Smooth muscle cell (in vitro differentiated cells): ENCODE measurements at regions not wholly inside any gene's neighbourhood (a gene's known extent, or its start where the extent isn't known, plus 50 kb on each side); places are given as distances from the start of the nearest gene placed in this dataset.

Source experiments
- DNase-seq: peaks from one replicate; lab custom pipeline; 2025; ENCODE audit not compliant: unreplicated experiment; lab: John Stamatoyannopoulos, UW
- H2AFZ ChIP-seq: fragments of 200-600 bp; sonication (generic); 2 replicates; pipeline ENCODE4 v1.6.0; 2016; ENCODE audit warnings: antibody characterized with exemption, low read depth, mild to moderate bottlenecking
- H3F3A ChIP-seq: fragments of 200-600 bp; sonication (generic); 2 replicates; pipeline ENCODE4 v1.6.0; 2017; ENCODE audit warnings: antibody characterized with exemption, low read depth
- H3K27ac ChIP-seq: fragments of 200-600 bp; sonication (generic); 2 replicates; pipeline ENCODE4 v1.5.1; 2016; ENCODE audit warnings: low read depth, mild to moderate bottlenecking
- H3K27me3 ChIP-seq: fragments of 200-600 bp; sonication (generic); 2 replicates; pipeline ENCODE4 v1.6.1; 2016; ENCODE audit warnings: low read depth, mild to moderate bottlenecking
- H3K36me3 ChIP-seq: fragments of 200-600 bp; sonication (generic); 2 replicates; pipeline ENCODE4 v1.5.1; 2016; ENCODE audit warnings: low read depth
- H3K4me1 ChIP-seq: fragments of 200-600 bp; sonication (generic); 2 replicates; pipeline ENCODE4 v1.5.1; 2016; ENCODE audit warnings: low read depth
- H3K4me2 ChIP-seq: fragments of 200-600 bp; sonication (generic); 2 replicates; pipeline ENCODE4 v1.6.0; 2016; ENCODE audit warnings: mild to moderate bottlenecking
- H3K4me3 ChIP-seq: fragments of 200-600 bp; sonication (generic); 2 replicates; pipeline ENCODE4 v1.5.1; 2016; ENCODE audit warnings: mild to moderate bottlenecking
- H3K79me2 ChIP-seq: fragments of 200-600 bp; sonication (generic); 2 replicates; pipeline ENCODE4 v1.6.0; 2016; ENCODE audit warnings: low read depth, mild to moderate bottlenecking
- H3K9ac ChIP-seq: fragments of 200-600 bp; sonication (generic); 2 replicates; pipeline ENCODE4 v1.6.0; 2016; ENCODE audit warnings: low read depth
- H3K9me3 ChIP-seq: fragments of 200-600 bp; sonication (generic); replicated peaks from 2 replicates; pipeline ENCODE4 v1.5.1; 2016; ENCODE audit warnings: low read depth
- H4K20me1 ChIP-seq: fragments of 200-600 bp; sonication (generic); 2 replicates; pipeline ENCODE4 v1.6.0; 2016; ENCODE audit warnings: low read depth
- WGBS: methylation state at CpG from one replicate; pipeline ENCODE4 v1.1.7; 2016; ENCODE audit warnings: low lambda C conversion rate; 5-methylcytosine and 5-hydroxymethylcytosine counted together
- TF ChIP-seq, protein P1 (sequence below): fragments of 200-600 bp; sonication (generic); IDR thresholded peaks from 2 replicates; pipeline ENCODE4 v1.5.1; 2017; ENCODE audit warnings: borderline replicate concordance, mild to moderate bottlenecking, antibody characterized with exemption; ENCODE audit not compliant: insufficient read depth, poor library complexity, severe bottlenecking

DNA sequence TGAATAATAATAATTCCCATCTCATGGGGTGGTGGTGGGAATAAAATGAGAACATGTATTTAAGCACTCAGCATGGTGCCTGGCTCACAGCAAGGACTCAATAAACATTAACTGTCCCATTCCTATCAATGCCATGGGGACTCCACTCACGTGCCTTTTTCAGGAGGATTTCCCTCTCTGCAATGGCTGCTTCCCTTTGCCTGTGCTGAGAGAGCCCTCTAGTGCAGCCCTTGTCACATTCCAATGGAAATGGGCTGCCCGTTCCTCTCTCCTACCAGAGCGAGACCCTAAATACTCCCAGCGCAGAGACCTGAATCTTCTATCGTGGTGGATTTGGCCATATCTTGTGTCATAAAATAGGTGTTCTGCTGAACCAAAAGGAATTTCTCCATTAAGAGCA is 621.5 kb upstream of the B3GAT1 start:
- Histone ChIP-seq H3K4me2 (no peak overlapping the region), H3K4me3 (no peak overlapping the region), H3K79me2 (no peaks in the 10 kb centered on the region), H4K20me1 (no peaks in the 10 kb centered on the region), H2AFZ (no peak overlapping the region), H3K4me1 (no peaks in the 10 kb centered on the region), H3K9ac (no peak overlapping the region), H3K27me3 (no peaks in the 10 kb centered on the region), H3F3A (no peaks in the 10 kb centered on the region), H3K36me3 (no peaks in the 10 kb centered on the region), H3K9me3 (no peaks in the 10 kb centered on the region), H3K27ac (no peak overlapping the region)
- TF ChIP-seq, protein P1, sequence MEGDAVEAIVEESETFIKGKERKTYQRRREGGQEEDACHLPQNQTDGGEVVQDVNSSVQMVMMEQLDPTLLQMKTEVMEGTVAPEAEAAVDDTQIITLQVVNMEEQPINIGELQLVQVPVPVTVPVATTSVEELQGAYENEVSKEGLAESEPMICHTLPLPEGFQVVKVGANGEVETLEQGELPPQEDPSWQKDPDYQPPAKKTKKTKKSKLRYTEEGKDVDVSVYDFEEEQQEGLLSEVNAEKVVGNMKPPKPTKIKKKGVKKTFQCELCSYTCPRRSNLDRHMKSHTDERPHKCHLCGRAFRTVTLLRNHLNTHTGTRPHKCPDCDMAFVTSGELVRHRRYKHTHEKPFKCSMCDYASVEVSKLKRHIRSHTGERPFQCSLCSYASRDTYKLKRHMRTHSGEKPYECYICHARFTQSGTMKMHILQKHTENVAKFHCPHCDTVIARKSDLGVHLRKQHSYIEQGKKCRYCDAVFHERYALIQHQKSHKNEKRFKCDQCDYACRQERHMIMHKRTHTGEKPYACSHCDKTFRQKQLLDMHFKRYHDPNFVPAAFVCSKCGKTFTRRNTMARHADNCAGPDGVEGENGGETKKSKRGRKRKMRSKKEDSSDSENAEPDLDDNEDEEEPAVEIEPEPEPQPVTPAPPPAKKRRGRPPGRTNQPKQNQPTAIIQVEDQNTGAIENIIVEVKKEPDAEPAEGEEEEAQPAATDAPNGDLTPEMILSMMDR: peak; percentile 47
- WGBS: 26% methylated on average over 5 of the region's 5 CpGs
- no peak for DNase-seq

DNA sequence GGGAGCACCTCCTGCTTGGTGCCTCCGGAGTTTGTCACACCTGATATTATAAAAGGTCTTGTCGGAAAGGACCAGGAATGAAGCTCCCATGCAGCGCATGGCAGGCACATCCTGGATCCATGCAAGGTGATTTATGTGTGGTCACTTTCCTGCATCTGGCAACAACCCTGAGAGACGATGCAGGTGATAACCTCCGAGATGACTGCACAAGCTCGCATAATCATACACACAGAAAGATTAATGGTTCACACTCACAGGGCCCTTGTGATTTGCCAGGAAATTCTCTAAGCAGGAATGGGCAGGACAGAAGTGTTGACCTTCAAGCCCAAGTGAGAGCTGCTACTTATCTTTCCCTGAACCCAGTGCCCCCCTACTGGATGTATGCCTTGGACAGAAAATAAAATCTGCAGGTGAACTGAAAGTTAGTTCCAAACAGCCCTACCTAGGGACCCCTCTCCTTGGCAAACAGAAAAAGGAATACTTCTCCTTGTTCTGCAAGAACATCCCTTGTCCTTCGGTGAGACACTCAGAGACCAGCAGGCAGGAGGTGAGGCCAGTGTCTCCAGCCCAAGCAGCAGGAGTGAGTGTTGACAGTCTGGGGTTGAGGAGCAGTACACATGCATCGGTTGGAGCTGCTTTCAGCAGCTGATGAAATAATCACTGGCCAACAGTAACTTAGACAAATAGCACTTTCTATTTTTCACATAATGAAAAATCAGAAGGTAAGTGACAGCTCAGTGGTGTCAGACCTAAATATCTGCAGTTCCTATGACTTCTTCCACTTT is 619.4 kb upstream of the B3GAT1 start:
- 90% methylated on average over 8 of the region's 8 CpGs for WGBS
- Histone ChIP-seq H4K20me1 (no peaks in the 10 kb centered on the region), H3K79me2 (no peaks in the 10 kb centered on the region), H3K27me3 (no peaks in the 10 kb centered on the region), H3K9me3 (no peaks in the 10 kb centered on the region), H3K27ac (no peak overlapping the region), H3K4me2 (no peak overlapping the region), H3K9ac (no peak overlapping the region), H3K4me3 (no peak overlapping the region), H3F3A (no peaks in the 10 kb centered on the region), H3K4me1 (no peaks in the 10 kb centered on the region), H3K36me3 (no peaks in the 10 kb centered on the region), H2AFZ (no peak overlapping the region)
- TF ChIP-seq, protein P1: no peak
- no peak for DNase-seq

DNA sequence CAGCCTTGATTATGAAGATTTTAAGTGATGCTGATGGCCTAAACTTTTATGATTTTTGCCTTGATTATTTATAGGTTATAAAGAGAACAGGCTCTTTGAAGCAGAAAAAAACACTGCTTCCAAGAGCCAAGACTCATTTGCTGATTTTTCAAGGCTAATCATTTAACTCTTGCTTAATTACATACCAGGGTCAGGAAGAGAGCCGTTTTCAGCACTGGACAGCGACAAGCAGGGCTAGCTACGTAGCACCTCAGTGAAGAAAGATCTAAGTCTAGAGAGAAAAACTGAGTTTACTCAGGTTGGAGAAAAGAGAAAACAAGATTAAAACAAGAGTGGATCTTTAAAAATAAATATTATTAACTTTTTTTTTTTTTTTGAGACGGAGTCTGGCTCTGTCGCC is 615.4 kb upstream of the B3GAT1 start:
- Histone ChIP-seq H3K27me3 (no peaks in the 10 kb centered on the region), H3K9me3 (no peaks in the 10 kb centered on the region), H3K79me2 (no peaks in the 10 kb centered on the region), H3K9ac (no peak overlapping the region), H3F3A (no peaks in the 10 kb centered on the region), H3K4me3 (no peak overlapping the region), H2AFZ (no peak overlapping the region), H3K27ac (no peak overlapping the region), H3K4me1 (no peaks in the 10 kb centered on the region), H4K20me1 (no peaks in the 10 kb centered on the region), H3K36me3 (no peaks in the 10 kb centered on the region), H3K4me2 (no peak overlapping the region)
- TF ChIP-seq, protein P1: no peak
- DNase-seq: no peak
- 12% methylated on average over 3 of the region's 5 CpGs for WGBS

DNA sequence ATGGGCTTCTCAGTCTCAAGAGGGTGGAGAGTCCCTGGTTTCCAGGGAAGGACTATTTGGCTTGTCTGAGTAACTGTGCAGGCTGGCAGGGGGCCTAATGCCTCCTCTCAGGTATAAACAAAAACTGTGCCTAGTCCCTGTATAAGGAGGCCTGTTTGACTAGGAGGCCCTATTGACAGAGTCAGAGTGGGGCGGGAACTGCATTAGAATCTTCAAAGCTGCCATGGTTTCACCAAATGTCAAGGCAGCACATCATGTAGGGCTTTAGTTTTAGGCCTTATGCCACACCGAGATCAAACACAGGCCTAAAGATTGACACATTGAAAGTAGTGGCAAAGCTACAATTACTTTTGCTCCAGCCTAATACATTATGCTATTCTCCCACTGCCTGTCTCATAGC is 611.5 kb upstream of the B3GAT1 start:
- Histone ChIP-seq H3K36me3 (no peaks in the 10 kb centered on the region), H3K27ac (no peak overlapping the region), H3K27me3 (no peaks in the 10 kb centered on the region), H3F3A (no peaks in the 10 kb centered on the region), H3K4me2 (no peak overlapping the region), H2AFZ (no peak overlapping the region), H3K9me3 (no peaks in the 10 kb centered on the region), H3K79me2 (no peaks in the 10 kb centered on the region), H4K20me1 (no peaks in the 10 kb centered on the region), H3K4me3 (no peak overlapping the region), H3K4me1 (no peaks in the 10 kb centered on the region), H3K9ac (no peak overlapping the region)
- DNase-seq: no peak
- 81% methylated on average over 2 of the region's 2 CpGs for WGBS
- TF ChIP-seq, protein P1: no peak
